ENCODE measurements at regions not wholly inside any gene's neighbourhood (a gene's known extent, or its start where the extent isn't known, plus 50 kb on each side); places are given as distances from the start of the nearest gene placed in this dataset.

GRCh38 chr5:143699121-143699520 is 112.8 kb upstream of the HMHB1 start:
- Histone ChIP-seq H3K4me3 (no peak overlapping the region), H3K9me3 (ENCODE audit: low read depth) (no peaks in the 10 kb centered on the region), H4K20me1 (ENCODE audit: insufficient read depth, poor library complexity, severe bottlenecking) (no peaks in the 10 kb centered on the region), H3K4me2 (no peak overlapping the region), H2AFZ (no peak overlapping the region), H3K27me3 (no peaks in the 10 kb centered on the region), H3K36me3 (replicated peaks; ENCODE audit: insufficient read depth, low read depth) (no peaks in the 10 kb centered on the region), H3K27ac (no peak overlapping the region), H3K4me1 (ENCODE audit: insufficient read depth) (no peaks in the 10 kb centered on the region), H3K79me2 (no peaks in the 10 kb centered on the region), H3K9me2 (replicated peaks; ENCODE audit: insufficient read depth) (no peaks in the 10 kb centered on the region)
- DNase-seq (ENCODE audit: low spot score), result no peak
- 92% methylated on average over 1 of the region's 1 CpG for WGBS (ENCODE audit: low lambda C conversion rate, missing lambda C conversion rate)
- TF ChIP-seq EZH2phosphoT487 (IDR thresholded peaks at IDR 0.05; ENCODE audit: low read depth, severe bottlenecking, unreplicated experiment), result no peak
- TF ChIP-seq EZH2 (IDR thresholded peaks at IDR 0.05; ENCODE audit: borderline replicate concordance), result no peak
- no peak for TF ChIP-seq CTCF (IDR thresholded peaks at IDR 0.05; ENCODE audit: poor library complexity)

- Histone ChIP-seq H3K4me2 (no peak overlapping the region), H3K9me2 (replicated peaks; ENCODE audit: insufficient read depth) (no peaks in the 10 kb centered on the region), H3K36me3 (replicated peaks; ENCODE audit: insufficient read depth, low read depth) (no peaks in the 10 kb centered on the region), H4K20me1 (ENCODE audit: insufficient read depth, poor library complexity, severe bottlenecking) (no peaks in the 10 kb centered on the region), H3K27me3 (no peaks in the 10 kb centered on the region), H3K79me2 (no peaks in the 10 kb centered on the region), H3K4me1 (ENCODE audit: insufficient read depth) (peaks cover 3% of the 10 kb centered on the region), H2AFZ (no peak overlapping the region), H3K9me3 (ENCODE audit: low read depth) (no peaks in the 10 kb centered on the region), H3K27ac (no peak overlapping the region), H3K4me3 (no peak overlapping the region)
- TF ChIP-seq CTCF (IDR thresholded peaks at IDR 0.05; ENCODE audit: poor library complexity) (no peak), EZH2phosphoT487 (IDR thresholded peaks at IDR 0.05; ENCODE audit: low read depth, severe bottlenecking, unreplicated experiment) (no peak), EZH2 (IDR thresholded peaks at IDR 0.05; ENCODE audit: borderline replicate concordance) (no peak)
- 55% methylated on average over 3 of the region's 3 CpGs for WGBS (ENCODE audit: low lambda C conversion rate, missing lambda C conversion rate)
- DNase-seq (ENCODE audit: low spot score), result no peak
Measured at GRCh38 chr5:143698574-143698973, 113.4 kb upstream of the HMHB1 start.

GRCh38 chr5:143696921-143697320 is 115.0 kb upstream of the HMHB1 start:
- Histone ChIP-seq H4K20me1 (ENCODE audit: insufficient read depth, poor library complexity, severe bottlenecking) (no peaks in the 10 kb centered on the region), H3K9me2 (replicated peaks; ENCODE audit: insufficient read depth) (no peaks in the 10 kb centered on the region), H3K4me1 (ENCODE audit: insufficient read depth) (peaks cover 3% of the 10 kb centered on the region), H2AFZ (no peak overlapping the region), H3K4me3 (no peak overlapping the region), H3K79me2 (no peaks in the 10 kb centered on the region), H3K9me3 (ENCODE audit: low read depth) (no peaks in the 10 kb centered on the region), H3K36me3 (replicated peaks; ENCODE audit: insufficient read depth, low read depth) (no peaks in the 10 kb centered on the region), H3K27ac (no peak overlapping the region), H3K27me3 (no peaks in the 10 kb centered on the region), H3K4me2 (no peak overlapping the region)
- no peak for DNase-seq (ENCODE audit: low spot score)
- 75% methylated on average over 4 of the region's 4 CpGs for WGBS (ENCODE audit: low lambda C conversion rate, missing lambda C conversion rate)
- TF ChIP-seq CTCF (IDR thresholded peaks at IDR 0.05; ENCODE audit: poor library complexity) (no peak), EZH2 (IDR thresholded peaks at IDR 0.05; ENCODE audit: borderline replicate concordance) (no peak), EZH2phosphoT487 (IDR thresholded peaks at IDR 0.05; ENCODE audit: low read depth, severe bottlenecking, unreplicated experiment) (no peak)

GRCh38 chr5:143695941-143696340 is 116.0 kb upstream of the HMHB1 start:
- H3K9me2 ChIP-seq (replicated peaks; ENCODE audit: insufficient read depth), result no peaks in the 10 kb centered on the region

More at GRCh38 chr5:143695941-143696340, 116.0 kb upstream of the HMHB1 start:
- H4K20me1 ChIP-seq (ENCODE audit: insufficient read depth, poor library complexity, severe bottlenecking), result no peaks in the 10 kb centered on the region
- no peaks in the 10 kb centered on the region for H3K36me3 ChIP-seq (replicated peaks; ENCODE audit: insufficient read depth, low read depth)
- H3K27ac ChIP-seq, result no peak overlapping the region
- TF ChIP-seq EZH2phosphoT487 (IDR thresholded peaks at IDR 0.05; ENCODE audit: low read depth, severe bottlenecking, unreplicated experiment) (no peak), EZH2 (IDR thresholded peaks at IDR 0.05; ENCODE audit: borderline replicate concordance) (no peak), CTCF (IDR thresholded peaks at IDR 0.05; ENCODE audit: poor library complexity) (no peak)
- H2AFZ ChIP-seq, result no peak overlapping the region
- no peaks in the 10 kb centered on the region for H3K27me3 ChIP-seq
- WGBS (ENCODE audit: low lambda C conversion rate, missing lambda C conversion rate), result 87% methylated on average over 1 of the region's 1 CpG
- DNase-seq (ENCODE audit: low spot score), result no peak
- H3K4me1 ChIP-seq (ENCODE audit: insufficient read depth), result peaks cover 3% of the 10 kb centered on the region
- H3K9me3 ChIP-seq (ENCODE audit: low read depth), result no peaks in the 10 kb centered on the region
- H3K4me2 ChIP-seq, result no peak overlapping the region
- no peaks in the 10 kb centered on the region for H3K79me2 ChIP-seq
- H3K4me3 ChIP-seq, result no peak overlapping the region

Measured in hepatocyte (in vitro differentiated cells).